Rectal smooth muscle tissue (tissue), 1 donor: ENCODE measurements at regions not wholly inside any gene's neighbourhood (a gene's known extent, or its start where the extent isn't known, plus 50 kb on each side); places are given as distances from the start of the nearest gene placed in this dataset.
"Not testable (repeated sequence)": the region's sequence is repeated elsewhere in the genome, so short reads cannot be mapped to it uniquely, and the experiment has no call there.

ENCODE experiments used
- H3K27ac ChIP-seq: one replicate; pipeline ENCODE4 v1.7.0; 2013; ENCODE audit warnings: low read depth, low read length, inconsistent platforms
- H3K27me3 ChIP-seq: one replicate; pipeline ENCODE4 v1.7.0; 2013; ENCODE audit warnings: low read length; ENCODE audit not compliant: control insufficient read depth, insufficient read depth
- H3K36me3 ChIP-seq: one replicate; pipeline ENCODE4 v1.7.0; 2013; ENCODE audit warnings: low read length; ENCODE audit not compliant: control insufficient read depth, insufficient read depth
- H3K4me1 ChIP-seq: one replicate; pipeline ENCODE4 v1.7.0; 2013; ENCODE audit warnings: low read length; ENCODE audit not compliant: control insufficient read depth, insufficient read depth
- H3K4me3 ChIP-seq: one replicate; pipeline ENCODE4 v1.7.0; 2013; ENCODE audit warnings: low read length
- H3K9ac ChIP-seq: one replicate; pipeline ENCODE4 v1.7.0; 2013; ENCODE audit warnings: low read length

DNA sequence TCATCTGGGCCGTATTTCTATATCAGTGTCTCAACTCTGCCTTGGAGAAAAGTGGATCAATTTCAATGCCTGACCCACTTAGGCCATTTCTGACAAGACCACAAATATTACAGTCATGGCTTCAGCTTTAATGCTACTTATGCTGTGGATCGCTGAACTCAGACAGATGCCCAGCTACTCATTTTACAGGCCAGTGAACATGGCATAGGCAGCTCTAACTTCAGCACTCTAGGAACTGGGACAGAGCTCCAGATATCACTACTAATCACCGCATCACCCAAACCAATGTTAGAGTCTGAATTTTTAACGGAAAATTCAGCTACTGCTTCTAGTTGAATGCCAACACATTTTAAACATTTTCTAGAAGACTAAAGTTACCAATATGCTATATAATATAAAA is 809.6 kb upstream of the FRG1 start:
- Histone ChIP-seq H3K4me1 (no peaks in the 10 kb centered on the region), H3K27me3 (no peaks in the 10 kb centered on the region), H3K9ac (no peak overlapping the region), H3K4me3 (no peak overlapping the region), H3K36me3 (no peaks in the 10 kb centered on the region), H3K27ac (no peak overlapping the region)

- Histone ChIP-seq H3K36me3 (no peaks in the 10 kb centered on the region), H3K9ac (no peak overlapping the region), H3K4me1 (no peaks in the 10 kb centered on the region), H3K27me3 (no peaks in the 10 kb centered on the region), H3K4me3 (no peak overlapping the region), H3K27ac (no peak overlapping the region)
Measured at GRCh38 chr4:189136462-189136861, 804.2 kb upstream of the FRG1 start.

- H3K9ac ChIP-seq = no peak overlapping the region
- no peak overlapping the region for H3K27ac ChIP-seq
Measured at GRCh38 chr4:189143263-189143952, 797.3 kb upstream of the FRG1 start.

GRCh38 chr4:189147005-189147929 is 793.4 kb upstream of the FRG1 start:
- no peak overlapping the region for H3K4me3 ChIP-seq
- no peak overlapping the region for H3K27ac ChIP-seq
- H3K27me3 ChIP-seq = no peaks in the 10 kb centered on the region
- H3K9ac ChIP-seq = no peak overlapping the region
- H3K4me1 ChIP-seq = no peaks in the 10 kb centered on the region
- no peaks in the 10 kb centered on the region for H3K36me3 ChIP-seq

More at GRCh38 chr4:189143263-189143952, 797.3 kb upstream of the FRG1 start:
- Histone ChIP-seq H3K27me3 (no peaks in the 10 kb centered on the region), H3K36me3 (no peaks in the 10 kb centered on the region), H3K4me1 (no peaks in the 10 kb centered on the region), H3K4me3 (no peak overlapping the region)

DNA sequence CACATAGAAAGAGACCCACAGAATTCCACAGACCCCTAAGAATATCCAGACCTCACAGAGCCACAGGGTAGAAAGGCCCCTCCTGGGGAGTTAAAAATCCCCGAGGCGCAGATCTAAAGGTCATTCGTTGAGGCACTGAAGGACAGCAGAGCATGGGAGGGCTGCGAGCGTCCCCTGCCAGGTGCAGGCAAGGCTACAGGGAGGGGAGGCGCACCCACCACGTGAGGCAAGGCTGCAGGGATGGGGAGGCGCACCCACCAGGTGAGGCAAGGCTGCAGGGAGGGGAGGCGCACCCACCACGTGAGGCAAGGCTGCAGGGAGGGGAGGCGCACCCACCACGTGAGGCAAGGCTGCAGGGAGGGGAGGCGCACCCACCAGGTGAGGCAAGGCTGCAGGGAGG is 785.6 kb upstream of the FRG1 start:
- not testable (repeated sequence) for H3K27ac ChIP-seq, H3K9ac ChIP-seq, H3K36me3 ChIP-seq, H3K4me3 ChIP-seq, H3K27me3 ChIP-seq, H3K4me1 ChIP-seq

DNA sequence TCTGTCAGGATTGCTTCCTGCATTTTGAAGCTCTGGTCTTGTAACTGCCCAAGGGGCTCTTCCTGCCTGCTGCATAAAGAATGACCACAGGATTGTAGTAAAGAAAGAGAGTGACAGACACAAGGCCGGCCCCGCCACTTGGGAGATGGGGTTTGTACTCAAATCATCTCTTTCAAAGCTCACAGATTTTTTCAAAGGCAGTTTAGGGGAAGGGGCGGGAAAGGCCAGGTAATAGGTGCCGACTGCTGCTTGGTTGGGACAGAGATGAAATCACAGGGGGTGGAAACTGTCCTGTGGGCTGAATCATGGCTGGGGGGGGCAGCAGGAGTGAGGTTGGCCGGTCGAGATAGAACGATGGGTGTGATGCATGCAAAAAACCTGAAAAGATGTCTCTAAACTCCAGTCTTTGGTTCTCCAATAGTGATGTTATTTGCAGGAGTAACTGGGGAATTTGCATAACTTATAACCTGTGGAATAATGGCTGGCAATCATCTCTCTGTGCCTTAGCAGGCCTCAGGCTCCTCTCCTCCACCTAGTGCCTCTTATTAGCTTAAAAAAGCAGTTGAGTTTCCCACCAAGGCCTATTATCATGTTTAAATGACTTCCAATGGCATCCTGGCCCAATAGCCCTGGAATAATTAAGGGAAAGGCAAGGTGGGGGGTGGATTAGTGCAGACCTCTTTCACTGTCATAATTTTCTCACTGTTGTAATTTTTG is 778.4 kb upstream of the FRG1 start:
- H3K4me1 ChIP-seq = peaks cover 2% of the 10 kb centered on the region
- no peak overlapping the region for H3K27ac ChIP-seq
- no peaks in the 10 kb centered on the region for H3K27me3 ChIP-seq
- H3K4me3 ChIP-seq = no peak overlapping the region
- no peak overlapping the region for H3K9ac ChIP-seq
- no peaks in the 10 kb centered on the region for H3K36me3 ChIP-seq

- no peak overlapping the region for H3K4me3 ChIP-seq
- H3K4me1 ChIP-seq = peaks cover 2% of the 10 kb centered on the region
- H3K27ac ChIP-seq = no peak overlapping the region
- H3K27me3 ChIP-seq = no peaks in the 10 kb centered on the region
- H3K9ac ChIP-seq = no peak overlapping the region
- no peaks in the 10 kb centered on the region for H3K36me3 ChIP-seq
Measured at GRCh38 chr4:189162888-189163287, 777.8 kb upstream of the FRG1 start.

DNA sequence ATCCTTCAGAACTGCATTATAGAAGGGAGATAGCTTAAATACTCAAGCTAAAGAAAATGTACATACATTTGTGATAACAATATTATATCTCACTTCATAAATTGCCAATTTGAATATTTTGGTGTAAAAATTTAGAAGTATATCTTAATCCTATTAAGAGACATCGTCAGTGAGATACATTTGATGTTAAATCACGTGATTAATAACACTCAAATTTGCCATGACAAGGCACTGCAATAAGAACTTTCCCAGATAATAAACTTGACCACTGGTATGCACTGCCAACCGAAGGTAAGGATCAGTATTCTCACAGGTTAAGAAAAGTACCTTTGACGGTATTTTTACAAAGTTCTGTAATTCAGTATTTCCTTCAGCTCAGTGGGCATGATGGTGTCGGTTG is 764.7 kb upstream of the FRG1 start:
- no peak overlapping the region for H3K4me3 ChIP-seq

DNA sequence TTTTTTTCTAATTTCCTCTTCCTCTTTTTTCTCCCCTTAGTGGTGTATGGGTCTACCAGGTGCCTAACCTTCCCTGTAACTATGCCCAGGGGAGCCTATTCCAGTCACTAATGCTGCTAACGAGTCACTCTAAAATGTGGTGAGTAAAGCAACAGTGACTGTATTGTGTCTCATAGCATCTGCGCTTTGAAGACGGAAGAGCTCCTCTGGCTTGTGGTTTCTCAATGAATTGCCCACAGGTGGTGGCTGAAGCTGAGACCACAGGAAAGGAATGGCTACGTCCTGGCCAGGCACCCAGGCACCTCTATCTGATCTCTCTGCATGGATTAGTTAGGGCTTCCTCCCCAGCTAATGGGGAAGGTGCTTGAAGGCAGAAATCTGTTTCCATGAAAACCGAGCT is 763.5 kb upstream of the FRG1 start:
- Histone ChIP-seq H3K27ac (no peak overlapping the region), H3K4me1 (no peaks in the 10 kb centered on the region), H3K36me3 (no peaks in the 10 kb centered on the region), H3K27me3 (no peaks in the 10 kb centered on the region), H3K9ac (no peak overlapping the region), H3K4me3 (no peak overlapping the region)

More for the DNA sequence above, 764.7 kb upstream of the FRG1 start:
- no peak overlapping the region for H3K27ac ChIP-seq
- no peaks in the 10 kb centered on the region for H3K36me3 ChIP-seq
- no peak overlapping the region for H3K9ac ChIP-seq
- no peaks in the 10 kb centered on the region for H3K4me1 ChIP-seq
- no peaks in the 10 kb centered on the region for H3K27me3 ChIP-seq

- Histone ChIP-seq H3K4me1 (no peaks in the 10 kb centered on the region), H3K27me3 (no peaks in the 10 kb centered on the region), H3K36me3 (no peaks in the 10 kb centered on the region), H3K4me3 (no peak overlapping the region), H3K27ac (no peak overlapping the region), H3K9ac (no peak overlapping the region)
Measured at GRCh38 chr4:189178125-189178746, 762.4 kb upstream of the FRG1 start.

GRCh38 chr4:189185810-189186432 is 754.8 kb upstream of the FRG1 start:
- H3K27ac ChIP-seq = no peak overlapping the region
- H3K4me3 ChIP-seq = no peak overlapping the region
- no peaks in the 10 kb centered on the region for H3K4me1 ChIP-seq
- H3K9ac ChIP-seq = no peak overlapping the region
- H3K27me3 ChIP-seq = no peaks in the 10 kb centered on the region
- no peaks in the 10 kb centered on the region for H3K36me3 ChIP-seq
